Neural progenitor cell (in vitro differentiated cells): ENCODE measurements at regions not wholly inside any gene's neighbourhood (a gene's known extent, or its start where the extent isn't known, plus 50 kb on each side); places are given as distances from the start of the nearest gene placed in this dataset.

ENCODE experiments used
- EZH2 ChIP-seq: fragments of 200-600 bp; sonication (generic); IDR thresholded peaks from 2 replicates; pipeline ENCODE4 v1.6.1; 2017; ENCODE audit warnings: antibody characterized with exemption, mild to moderate bottlenecking, moderate library complexity
- TF ChIP-seq, protein P1 (sequence below): fragments of 200-600 bp; sonication (generic); IDR thresholded peaks from 2 replicates; pipeline ENCODE4 v1.5.1; 2017; ENCODE audit warnings: antibody characterized with exemption, mild to moderate bottlenecking

DNA sequence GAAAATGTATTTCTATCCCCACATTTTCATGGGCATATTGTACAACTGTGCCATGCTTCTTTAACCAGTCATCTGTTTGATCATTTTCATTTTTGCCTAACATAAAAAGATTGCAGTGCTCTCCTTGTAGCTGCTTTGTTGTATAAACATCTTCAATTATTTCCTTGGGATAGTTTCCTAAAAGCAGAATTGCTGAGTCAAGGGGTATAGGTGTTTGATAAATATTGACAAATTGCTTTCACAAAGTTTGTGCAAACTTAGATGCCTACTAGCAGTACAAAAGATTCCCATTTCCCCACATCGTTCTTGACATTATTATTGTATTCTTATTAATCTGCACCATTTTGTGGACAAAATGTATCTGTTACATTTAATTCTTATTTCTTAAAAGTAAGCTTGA is 479.6 kb downstream of the FBXO15 start:
- TF ChIP-seq, protein P1, sequence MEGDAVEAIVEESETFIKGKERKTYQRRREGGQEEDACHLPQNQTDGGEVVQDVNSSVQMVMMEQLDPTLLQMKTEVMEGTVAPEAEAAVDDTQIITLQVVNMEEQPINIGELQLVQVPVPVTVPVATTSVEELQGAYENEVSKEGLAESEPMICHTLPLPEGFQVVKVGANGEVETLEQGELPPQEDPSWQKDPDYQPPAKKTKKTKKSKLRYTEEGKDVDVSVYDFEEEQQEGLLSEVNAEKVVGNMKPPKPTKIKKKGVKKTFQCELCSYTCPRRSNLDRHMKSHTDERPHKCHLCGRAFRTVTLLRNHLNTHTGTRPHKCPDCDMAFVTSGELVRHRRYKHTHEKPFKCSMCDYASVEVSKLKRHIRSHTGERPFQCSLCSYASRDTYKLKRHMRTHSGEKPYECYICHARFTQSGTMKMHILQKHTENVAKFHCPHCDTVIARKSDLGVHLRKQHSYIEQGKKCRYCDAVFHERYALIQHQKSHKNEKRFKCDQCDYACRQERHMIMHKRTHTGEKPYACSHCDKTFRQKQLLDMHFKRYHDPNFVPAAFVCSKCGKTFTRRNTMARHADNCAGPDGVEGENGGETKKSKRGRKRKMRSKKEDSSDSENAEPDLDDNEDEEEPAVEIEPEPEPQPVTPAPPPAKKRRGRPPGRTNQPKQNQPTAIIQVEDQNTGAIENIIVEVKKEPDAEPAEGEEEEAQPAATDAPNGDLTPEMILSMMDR = no peak
- TF ChIP-seq EZH2 = no peak
